Calu3 (cell line): ENCODE measurements at regions not wholly inside any gene's neighbourhood (a gene's known extent, or its start where the extent isn't known, plus 50 kb on each side); places are given as distances from the start of the nearest gene placed in this dataset.

Experiments used
- BruUV-seq: library from RNA; stranded (reverse); fragments of 400-500 nt; replicated peaks from 2 replicates; lab custom pipeline; 2021; lab: Mats Ljungman, UMichigan
- CTCF ChIA-PET: fragments of 300-600 bp; sonication (Branson Sonifier 250); formaldehyde crosslinking; loops from one replicate; lab custom pipeline; 2022; ENCODE audit warnings: antibody characterized with exemption; lab: Charles Lee
- DNase-seq: peaks from one replicate; pipeline ENCODE4 v3.0.0; 2022
- H3K27ac Mint-ChIP-seq: one replicate; pipeline ENCODE4 v1.8.0; 2022; ENCODE audit warnings: mixed read lengths; ENCODE audit not compliant: unreplicated experiment
- H3K27me3 Mint-ChIP-seq: one replicate; pipeline ENCODE4 v1.8.0; 2022; ENCODE audit warnings: mixed read lengths; ENCODE audit not compliant: unreplicated experiment
- H3K36me3 Mint-ChIP-seq: one replicate; pipeline ENCODE4 v1.8.0; 2022; ENCODE audit warnings: mild to moderate bottlenecking, moderate library complexity, mixed read lengths; ENCODE audit not compliant: insufficient read depth, unreplicated experiment
- H3K4me1 Mint-ChIP-seq: one replicate; pipeline ENCODE4 v1.8.0; 2022; ENCODE audit warnings: mild to moderate bottlenecking, low read depth, mixed read lengths; ENCODE audit not compliant: unreplicated experiment
- H3K4me3 Mint-ChIP-seq: one replicate; pipeline ENCODE4 v1.8.0; 2022; ENCODE audit warnings: mild to moderate bottlenecking, low read depth, moderate library complexity, mixed read lengths; ENCODE audit not compliant: unreplicated experiment
- H3K9me3 Mint-ChIP-seq: one replicate; pipeline ENCODE4 v1.8.0; 2022; ENCODE audit warnings: low read depth, mixed read lengths; ENCODE audit not compliant: unreplicated experiment
- CTCF ChIP-seq: fragments of 200-600 bp; IDR thresholded peaks from one replicate; pipeline ENCODE4 v1.8.0; 2022; ENCODE audit warnings: antibody characterized with exemption; ENCODE audit not compliant: unreplicated experiment
- intact Hi-C: fragments of 100-400 bp; cut with micrococcal nuclease; formaldehyde crosslinking; loops from one replicate; pipeline ENCODE4 v1.10.0; 2022; ENCODE audit not compliant: unreplicated experiment

GRCh38 chr4:14835288-14835687, 167.0 kb upstream of the CPEB2 start:
- no peak overlapping the region for H3K27ac Mint-ChIP-seq
- no peak overlapping the region for H3K4me3 Mint-ChIP-seq
- no peaks in the 10 kb centered on the region for H3K36me3 Mint-ChIP-seq
- peaks cover 13% of the 10 kb centered on the region for H3K4me1 Mint-ChIP-seq
- no peaks in the 10 kb centered on the region for H3K27me3 Mint-ChIP-seq
- CTCF ChIA-PET: interaction anchor here (0.6 kb wide), 1 partner anchor 772 kb away, joined by 5 read pairs; no protein-coding TSS in a partner anchor
- DNase-seq: no peak
- no peak for TF ChIP-seq CTCF
- intact Hi-C loops: no loop called here
- no TSS peak for BruUV-seq
- H3K9me3 Mint-ChIP-seq: no peaks in the 10 kb centered on the region

GRCh38 chr4:14835708-14836425, 166.4 kb upstream of the CPEB2 start:
- CTCF ChIA-PET: no interaction called here
- no peak for DNase-seq
- H3K4me3 Mint-ChIP-seq: no peak overlapping the region
- H3K4me1 Mint-ChIP-seq: peaks cover 12% of the 10 kb centered on the region
- no peaks in the 10 kb centered on the region for H3K36me3 Mint-ChIP-seq
- BruUV-seq: no TSS peak
- TF ChIP-seq CTCF: no peak
- H3K9me3 Mint-ChIP-seq: no peaks in the 10 kb centered on the region
- intact Hi-C loops: no loop called here
- H3K27me3 Mint-ChIP-seq: no peaks in the 10 kb centered on the region
- H3K27ac Mint-ChIP-seq: no peak overlapping the region

- H3K36me3 Mint-ChIP-seq: no peaks in the 10 kb centered on the region
- peaks cover 19% of the 10 kb centered on the region for H3K4me1 Mint-ChIP-seq
These were observed 164.4 kb upstream of the CPEB2 start for GRCh38 chr4:14837860-14838259.

More at GRCh38 chr4:14837860-14838259, 164.4 kb upstream of the CPEB2 start:
- intact Hi-C loops: no loop called here
- H3K4me3 Mint-ChIP-seq: no peak overlapping the region
- no peak overlapping the region for H3K27ac Mint-ChIP-seq
- no peak for DNase-seq
- no peaks in the 10 kb centered on the region for H3K27me3 Mint-ChIP-seq
- no TSS peak for BruUV-seq
- no peak for TF ChIP-seq CTCF
- H3K9me3 Mint-ChIP-seq: no peaks in the 10 kb centered on the region
- CTCF ChIA-PET: no interaction called here
